ENCODE measurements at regions not wholly inside any gene's neighbourhood (a gene's known extent, or its start where the extent isn't known, plus 50 kb on each side); places are given as distances from the start of the nearest gene placed in this dataset.
A peak's percentile ranks its signal among the peaks of the same experiment; 100 is the strongest.

DNA sequence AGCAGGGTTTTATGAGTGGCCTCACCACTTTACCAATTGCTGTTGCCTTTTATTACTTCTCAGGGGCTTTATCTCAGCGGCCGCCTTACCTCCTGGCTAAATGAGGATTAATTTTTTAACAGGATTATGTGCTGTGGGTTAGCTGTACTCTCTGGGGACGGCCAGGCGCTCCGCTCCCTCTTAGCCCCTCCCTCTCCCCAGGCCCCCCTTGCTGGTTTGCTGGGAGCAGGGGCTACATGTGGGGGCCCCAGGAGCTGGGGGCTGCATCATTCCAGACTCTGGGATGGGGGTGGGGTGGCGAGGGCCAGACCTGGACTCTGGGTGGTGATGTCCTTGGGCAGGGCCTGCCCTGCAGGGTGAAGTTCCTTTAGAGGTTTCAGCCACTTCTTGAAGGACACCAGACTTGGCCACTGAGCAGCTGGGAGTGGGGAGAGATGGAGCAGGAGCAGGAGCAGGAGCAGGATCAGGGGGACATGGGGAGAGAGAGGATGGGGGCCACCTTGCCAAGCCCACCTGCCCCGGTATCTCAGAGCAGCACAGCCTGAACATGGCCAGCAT, 196.1 kb downstream of the GOLGA6L6 start:
- TF ChIP-seq GABPB1 (CRISPR knock-in tag; IDR thresholded peaks at IDR 0.05) (no peak), NR3C1 (CRISPR knock-in tag; conservative IDR thresholded peaks at IDR 0.05; ENCODE audit: low read depth) (no peak), JAZF1 (CRISPR knock-in tag; IDR thresholded peaks at IDR 0.05) (no peak)
- TF ChIP-seq, protein P1, sequence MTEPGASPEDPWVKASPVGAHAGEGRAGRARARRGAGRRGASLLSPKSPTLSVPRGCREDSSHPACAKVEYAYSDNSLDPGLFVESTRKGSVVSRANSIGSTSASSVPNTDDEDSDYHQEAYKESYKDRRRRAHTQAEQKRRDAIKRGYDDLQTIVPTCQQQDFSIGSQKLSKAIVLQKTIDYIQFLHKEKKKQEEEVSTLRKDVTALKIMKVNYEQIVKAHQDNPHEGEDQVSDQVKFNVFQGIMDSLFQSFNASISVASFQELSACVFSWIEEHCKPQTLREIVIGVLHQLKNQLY (CRISPR knock-in tag; IDR thresholded peaks at IDR 0.05), result no peak
- no peak overlapping the region for H3K27ac Mint-ChIP-seq
- H3K36me3 Mint-ChIP-seq, result no peaks in the 10 kb centered on the region; the same call in none of the 2 replicates
- ATAC-seq, result no peak
- H3K27me3 Mint-ChIP-seq (ENCODE audit: low read depth), result peaks cover 9% of the 10 kb centered on the region
- no peak for DNase-seq (ENCODE audit: low spot score)
- POLR2A ChIA-PET, result no interaction called here
- H3K9me3 Mint-ChIP-seq, result peaks cover 9% of the 10 kb centered on the region
- H3K4me1 Mint-ChIP-seq, result no peaks in the 10 kb centered on the region
- no peak overlapping the region for H3K4me3 Mint-ChIP-seq
- CTCF ChIA-PET, result no interaction called here

DNA sequence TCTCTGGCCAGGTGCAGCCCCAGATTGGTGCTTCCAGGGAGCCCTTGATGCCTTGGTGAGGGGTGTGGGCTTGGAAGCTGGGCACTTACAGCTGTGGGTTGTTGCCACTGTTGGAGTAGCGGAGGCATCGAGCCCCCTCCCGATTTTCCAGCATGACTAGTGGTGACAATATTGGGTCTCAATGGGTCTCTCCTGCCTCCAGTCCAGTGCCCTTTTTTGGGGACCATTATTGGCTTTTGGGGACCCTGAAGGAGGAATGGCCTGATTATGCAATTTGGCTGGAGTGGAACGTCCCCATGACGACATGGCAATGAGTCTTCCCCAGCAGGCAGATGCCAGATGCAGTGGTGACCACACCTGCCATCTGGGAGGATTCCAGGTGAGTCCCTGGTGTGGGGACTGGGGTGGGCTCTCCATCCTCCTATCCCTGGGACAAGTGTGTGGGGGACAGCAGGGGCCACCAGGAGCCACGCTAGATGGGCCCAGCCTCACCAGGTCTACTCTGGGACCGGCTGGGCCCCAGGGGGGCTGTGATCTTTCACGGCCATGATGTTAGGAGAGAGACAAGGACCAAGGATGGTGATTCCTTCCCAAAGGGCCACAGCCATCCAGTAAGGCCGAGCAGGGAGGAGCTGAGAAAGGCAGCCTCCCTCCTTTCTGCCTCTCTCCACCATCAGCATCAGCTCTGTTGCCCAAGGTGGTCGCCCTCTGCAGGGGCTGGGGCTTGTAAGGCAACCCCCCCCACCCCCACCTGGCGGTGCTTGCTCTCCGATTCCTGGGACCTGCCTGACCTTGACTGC, 196.8 kb downstream of the GOLGA6L6 start:
- DNase-seq (ENCODE audit: low spot score) (peak; percentile 9), ATAC-seq (no peak)
- POLR2A ChIA-PET, result no interaction called here
- TF ChIP-seq ESRRA (CRISPR knock-in tag; IDR thresholded peaks at IDR 0.05; ENCODE audit: borderline replicate concordance), result no peak
- no peak for TF ChIP-seq GRHL2 (CRISPR knock-in tag; IDR thresholded peaks at IDR 0.05; ENCODE audit: insufficient replicate concordance, severe bottlenecking)
- TF ChIP-seq, protein P2, sequence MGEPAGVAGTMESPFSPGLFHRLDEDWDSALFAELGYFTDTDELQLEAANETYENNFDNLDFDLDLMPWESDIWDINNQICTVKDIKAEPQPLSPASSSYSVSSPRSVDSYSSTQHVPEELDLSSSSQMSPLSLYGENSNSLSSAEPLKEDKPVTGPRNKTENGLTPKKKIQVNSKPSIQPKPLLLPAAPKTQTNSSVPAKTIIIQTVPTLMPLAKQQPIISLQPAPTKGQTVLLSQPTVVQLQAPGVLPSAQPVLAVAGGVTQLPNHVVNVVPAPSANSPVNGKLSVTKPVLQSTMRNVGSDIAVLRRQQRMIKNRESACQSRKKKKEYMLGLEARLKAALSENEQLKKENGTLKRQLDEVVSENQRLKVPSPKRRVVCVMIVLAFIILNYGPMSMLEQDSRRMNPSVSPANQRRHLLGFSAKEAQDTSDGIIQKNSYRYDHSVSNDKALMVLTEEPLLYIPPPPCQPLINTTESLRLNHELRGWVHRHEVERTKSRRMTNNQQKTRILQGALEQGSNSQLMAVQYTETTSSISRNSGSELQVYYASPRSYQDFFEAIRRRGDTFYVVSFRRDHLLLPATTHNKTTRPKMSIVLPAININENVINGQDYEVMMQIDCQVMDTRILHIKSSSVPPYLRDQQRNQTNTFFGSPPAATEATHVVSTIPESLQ (CRISPR knock-in tag; IDR thresholded peaks at IDR 0.05), result no peak
- no peak for TF ChIP-seq SMAD4 (CRISPR knock-in tag; IDR thresholded peaks at IDR 0.05)
- TF ChIP-seq, protein P3, sequence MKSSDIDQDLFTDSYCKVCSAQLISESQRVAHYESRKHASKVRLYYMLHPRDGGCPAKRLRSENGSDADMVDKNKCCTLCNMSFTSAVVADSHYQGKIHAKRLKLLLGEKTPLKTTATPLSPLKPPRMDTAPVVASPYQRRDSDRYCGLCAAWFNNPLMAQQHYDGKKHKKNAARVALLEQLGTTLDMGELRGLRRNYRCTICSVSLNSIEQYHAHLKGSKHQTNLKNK (CRISPR knock-in tag; IDR thresholded peaks at IDR 0.05), result no peak
- no peak for TF ChIP-seq ZNF219 (CRISPR knock-in tag; IDR thresholded peaks at IDR 0.05; ENCODE audit: borderline replicate concordance)
- TF ChIP-seq, protein P4, sequence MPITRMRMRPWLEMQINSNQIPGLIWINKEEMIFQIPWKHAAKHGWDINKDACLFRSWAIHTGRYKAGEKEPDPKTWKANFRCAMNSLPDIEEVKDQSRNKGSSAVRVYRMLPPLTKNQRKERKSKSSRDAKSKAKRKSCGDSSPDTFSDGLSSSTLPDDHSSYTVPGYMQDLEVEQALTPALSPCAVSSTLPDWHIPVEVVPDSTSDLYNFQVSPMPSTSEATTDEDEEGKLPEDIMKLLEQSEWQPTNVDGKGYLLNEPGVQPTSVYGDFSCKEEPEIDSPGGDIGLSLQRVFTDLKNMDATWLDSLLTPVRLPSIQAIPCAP (CRISPR knock-in tag; IDR thresholded peaks at IDR 0.05), result no peak
- TF ChIP-seq, protein P5, sequence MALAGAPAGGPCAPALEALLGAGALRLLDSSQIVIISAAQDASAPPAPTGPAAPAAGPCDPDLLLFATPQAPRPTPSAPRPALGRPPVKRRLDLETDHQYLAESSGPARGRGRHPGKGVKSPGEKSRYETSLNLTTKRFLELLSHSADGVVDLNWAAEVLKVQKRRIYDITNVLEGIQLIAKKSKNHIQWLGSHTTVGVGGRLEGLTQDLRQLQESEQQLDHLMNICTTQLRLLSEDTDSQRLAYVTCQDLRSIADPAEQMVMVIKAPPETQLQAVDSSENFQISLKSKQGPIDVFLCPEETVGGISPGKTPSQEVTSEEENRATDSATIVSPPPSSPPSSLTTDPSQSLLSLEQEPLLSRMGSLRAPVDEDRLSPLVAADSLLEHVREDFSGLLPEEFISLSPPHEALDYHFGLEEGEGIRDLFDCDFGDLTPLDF (CRISPR knock-in tag; IDR thresholded peaks at IDR 0.05), result no peak
- TF ChIP-seq NR1H2 (CRISPR knock-in tag; IDR thresholded peaks at IDR 0.05), result no peak
- TF ChIP-seq, protein P6, sequence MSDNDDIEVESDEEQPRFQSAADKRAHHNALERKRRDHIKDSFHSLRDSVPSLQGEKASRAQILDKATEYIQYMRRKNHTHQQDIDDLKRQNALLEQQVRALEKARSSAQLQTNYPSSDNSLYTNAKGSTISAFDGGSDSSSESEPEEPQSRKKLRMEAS (CRISPR knock-in tag; IDR thresholded peaks at IDR 0.05), result no peak
- TF ChIP-seq, protein P7, sequence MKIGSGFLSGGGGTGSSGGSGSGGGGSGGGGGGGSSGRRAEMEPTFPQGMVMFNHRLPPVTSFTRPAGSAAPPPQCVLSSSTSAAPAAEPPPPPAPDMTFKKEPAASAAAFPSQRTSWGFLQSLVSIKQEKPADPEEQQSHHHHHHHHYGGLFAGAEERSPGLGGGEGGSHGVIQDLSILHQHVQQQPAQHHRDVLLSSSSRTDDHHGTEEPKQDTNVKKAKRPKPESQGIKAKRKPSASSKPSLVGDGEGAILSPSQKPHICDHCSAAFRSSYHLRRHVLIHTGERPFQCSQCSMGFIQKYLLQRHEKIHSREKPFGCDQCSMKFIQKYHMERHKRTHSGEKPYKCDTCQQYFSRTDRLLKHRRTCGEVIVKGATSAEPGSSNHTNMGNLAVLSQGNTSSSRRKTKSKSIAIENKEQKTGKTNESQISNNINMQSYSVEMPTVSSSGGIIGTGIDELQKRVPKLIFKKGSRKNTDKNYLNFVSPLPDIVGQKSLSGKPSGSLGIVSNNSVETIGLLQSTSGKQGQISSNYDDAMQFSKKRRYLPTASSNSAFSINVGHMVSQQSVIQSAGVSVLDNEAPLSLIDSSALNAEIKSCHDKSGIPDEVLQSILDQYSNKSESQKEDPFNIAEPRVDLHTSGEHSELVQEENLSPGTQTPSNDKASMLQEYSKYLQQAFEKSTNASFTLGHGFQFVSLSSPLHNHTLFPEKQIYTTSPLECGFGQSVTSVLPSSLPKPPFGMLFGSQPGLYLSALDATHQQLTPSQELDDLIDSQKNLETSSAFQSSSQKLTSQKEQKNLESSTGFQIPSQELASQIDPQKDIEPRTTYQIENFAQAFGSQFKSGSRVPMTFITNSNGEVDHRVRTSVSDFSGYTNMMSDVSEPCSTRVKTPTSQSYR (CRISPR knock-in tag; IDR thresholded peaks at IDR 0.05), result no peak
- no peak for TF ChIP-seq SMAD3 (CRISPR knock-in tag; IDR thresholded peaks at IDR 0.05; ENCODE audit: borderline replicate concordance)
- no peak for TF ChIP-seq PRRX2 (CRISPR knock-in tag; IDR thresholded peaks at IDR 0.05)
- no peak for TF ChIP-seq CREB1 (CRISPR knock-in tag; IDR thresholded peaks at IDR 0.05)
- TF ChIP-seq, protein P8, sequence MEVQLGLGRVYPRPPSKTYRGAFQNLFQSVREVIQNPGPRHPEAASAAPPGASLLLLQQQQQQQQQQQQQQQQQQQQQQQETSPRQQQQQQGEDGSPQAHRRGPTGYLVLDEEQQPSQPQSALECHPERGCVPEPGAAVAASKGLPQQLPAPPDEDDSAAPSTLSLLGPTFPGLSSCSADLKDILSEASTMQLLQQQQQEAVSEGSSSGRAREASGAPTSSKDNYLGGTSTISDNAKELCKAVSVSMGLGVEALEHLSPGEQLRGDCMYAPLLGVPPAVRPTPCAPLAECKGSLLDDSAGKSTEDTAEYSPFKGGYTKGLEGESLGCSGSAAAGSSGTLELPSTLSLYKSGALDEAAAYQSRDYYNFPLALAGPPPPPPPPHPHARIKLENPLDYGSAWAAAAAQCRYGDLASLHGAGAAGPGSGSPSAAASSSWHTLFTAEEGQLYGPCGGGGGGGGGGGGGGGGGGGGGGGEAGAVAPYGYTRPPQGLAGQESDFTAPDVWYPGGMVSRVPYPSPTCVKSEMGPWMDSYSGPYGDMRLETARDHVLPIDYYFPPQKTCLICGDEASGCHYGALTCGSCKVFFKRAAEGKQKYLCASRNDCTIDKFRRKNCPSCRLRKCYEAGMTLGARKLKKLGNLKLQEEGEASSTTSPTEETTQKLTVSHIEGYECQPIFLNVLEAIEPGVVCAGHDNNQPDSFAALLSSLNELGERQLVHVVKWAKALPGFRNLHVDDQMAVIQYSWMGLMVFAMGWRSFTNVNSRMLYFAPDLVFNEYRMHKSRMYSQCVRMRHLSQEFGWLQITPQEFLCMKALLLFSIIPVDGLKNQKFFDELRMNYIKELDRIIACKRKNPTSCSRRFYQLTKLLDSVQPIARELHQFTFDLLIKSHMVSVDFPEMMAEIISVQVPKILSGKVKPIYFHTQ (CRISPR knock-in tag; IDR thresholded peaks at IDR 0.05), result no peak
- no peak for TF ChIP-seq ZNF671 (CRISPR knock-in tag; IDR thresholded peaks at IDR 0.05)
- TF ChIP-seq RORB (CRISPR knock-in tag; IDR thresholded peaks at IDR 0.05), result no peak
- Mint-ChIP-seq H3K9me3 (peaks cover 2% of the 10 kb centered on the region), H3K27me3 (ENCODE audit: low read depth) (peaks cover 2% of the 10 kb centered on the region), H3K4me3 (no peak overlapping the region), H3K27ac (no peak overlapping the region), H3K36me3 (no peaks in the 10 kb centered on the region; the same call in none of the 2 replicates), H3K4me1 (no peaks in the 10 kb centered on the region)
- CTCF ChIA-PET, result no interaction called here
